CD1c-positive myeloid dendritic cell (primary cell): ENCODE measurements at regions not wholly inside any gene's neighbourhood (a gene's known extent, or its start where the extent isn't known, plus 50 kb on each side); places are given as distances from the start of the nearest gene placed in this dataset.

Experiments used
- DNase-seq: peaks from one replicate; pipeline ENCODE4 v3.0.0-alpha.2; 2016; ENCODE audit errors: extremely low spot score

GRCh38 chr2:211067029-211067428 lies 510.6 kb downstream of the CPS1 start:
- no peak for DNase-seq

GRCh38 chr2:211068108-211068780 lies 511.8 kb downstream of the CPS1 start:
- DNase-seq, result no peak

- DNase-seq, result no peak
Observed at GRCh38 chr2:211070547-211070946, 514.1 kb downstream of the CPS1 start.

GRCh38 chr2:211077216-211077767 lies 520.9 kb downstream of the CPS1 start:
- no peak for DNase-seq

GRCh38 chr2:211084352-211084751 lies 528.0 kb downstream of the CPS1 start:
- DNase-seq, result no peak

- DNase-seq, result peak; percentile 8
Observed at GRCh38 chr2:211085056-211085680, 528.8 kb downstream of the CPS1 start.

- no peak for DNase-seq
Observed at GRCh38 chr2:211086049-211086448, 529.6 kb downstream of the CPS1 start.

- no peak for DNase-seq
Observed at GRCh38 chr2:211089127-211089526, 532.7 kb downstream of the CPS1 start.

GRCh38 chr2:211093743-211094303 lies 537.4 kb downstream of the CPS1 start:
- no peak for DNase-seq

- DNase-seq, result no peak
Observed at GRCh38 chr2:211103989-211104388, 547.6 kb downstream of the CPS1 start.

GRCh38 chr2:211113334-211114175 lies 557.2 kb downstream of the CPS1 start:
- DNase-seq, result no peak

- DNase-seq, result no peak
Observed at GRCh38 chr2:211114826-211115455, 558.5 kb downstream of the CPS1 start.

- no peak for DNase-seq
Observed at GRCh38 chr2:211117026-211117425, 560.6 kb downstream of the CPS1 start.

GRCh38 chr2:211126256-211126655 lies 569.9 kb downstream of the CPS1 start:
- DNase-seq, result no peak

GRCh38 chr2:211127501-211127900 lies 571.1 kb downstream of the CPS1 start:
- no peak for DNase-seq

GRCh38 chr2:211128287-211128686 lies 571.9 kb downstream of the CPS1 start:
- DNase-seq, result no peak

GRCh38 chr2:211129798-211130197 lies 573.4 kb downstream of the CPS1 start:
- no peak for DNase-seq

- no peak for DNase-seq
Observed at GRCh38 chr2:211132046-211132445, 575.6 kb downstream of the CPS1 start.

GRCh38 chr2:211132573-211132972 lies 576.2 kb downstream of the CPS1 start:
- no peak for DNase-seq

GRCh38 chr2:211133766-211134165 lies 577.4 kb downstream of the CPS1 start:
- no peak for DNase-seq

GRCh38 chr2:211138551-211138950 lies 582.2 kb downstream of the CPS1 start:
- no peak for DNase-seq

GRCh38 chr2:211141646-211142045 lies 585.2 kb downstream of the CPS1 start:
- no peak for DNase-seq
